Right ventricle myocardium superior (tissue), 1 donor: ENCODE measurements at regions not wholly inside any gene's neighbourhood (a gene's known extent, or its start where the extent isn't known, plus 50 kb on each side); places are given as distances from the start of the nearest gene placed in this dataset.

Experiments used
- ATAC-seq: fragments of 200-7000 bp; cut with Tn5 transposase; one replicate; pipeline ENCODE4 v1.9.1; 2020; ENCODE audit warnings: mild to moderate bottlenecking; ENCODE audit not compliant: poor library complexity
- DNase-seq: peaks from one replicate; pipeline ENCODE4 v3.0.0-alpha.2; 2020
- intact Hi-C: fragments of 100-400 bp; cut with DNase I; formaldehyde crosslinking; loops from one replicate; pipeline ENCODE4 v1.11.2; 2022
- donor health status: DM: no; HTN: yes; CAD: no; lungs with severe emphysema.

- ATAC-seq (no peak), DNase-seq (no peak)
- intact Hi-C loops: no loop called here
Measured at GRCh38 chr14:94717808-94718207, 52.1 kb downstream of the GSC start.

DNA sequence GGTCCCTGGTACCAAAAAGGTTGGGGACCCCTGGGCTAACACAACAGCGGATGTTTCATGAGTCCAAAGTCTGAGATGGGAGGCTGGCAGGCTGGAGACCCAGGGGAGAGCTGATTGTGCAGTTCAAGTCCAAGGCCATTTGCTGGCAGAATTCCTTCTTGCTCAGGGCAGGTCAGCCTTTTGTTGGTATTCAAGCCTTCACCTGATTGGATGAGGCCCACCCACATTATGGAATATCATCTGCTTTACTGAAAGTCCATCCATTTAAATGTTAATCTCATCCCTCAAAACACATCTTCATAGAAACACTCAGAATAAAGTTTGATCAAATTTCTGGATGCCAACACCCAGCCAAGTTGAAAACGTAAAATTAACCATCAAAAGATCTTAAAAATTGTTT lies 52.9 kb downstream of the GSC start:
- no peak for DNase-seq
- intact Hi-C loops: no loop called here
- no peak for ATAC-seq

- intact Hi-C loops: no loop called here
- ATAC-seq: no peak
- no peak for DNase-seq
Measured at GRCh38 chr14:94713115-94713514, 56.8 kb downstream of the GSC start.

DNA sequence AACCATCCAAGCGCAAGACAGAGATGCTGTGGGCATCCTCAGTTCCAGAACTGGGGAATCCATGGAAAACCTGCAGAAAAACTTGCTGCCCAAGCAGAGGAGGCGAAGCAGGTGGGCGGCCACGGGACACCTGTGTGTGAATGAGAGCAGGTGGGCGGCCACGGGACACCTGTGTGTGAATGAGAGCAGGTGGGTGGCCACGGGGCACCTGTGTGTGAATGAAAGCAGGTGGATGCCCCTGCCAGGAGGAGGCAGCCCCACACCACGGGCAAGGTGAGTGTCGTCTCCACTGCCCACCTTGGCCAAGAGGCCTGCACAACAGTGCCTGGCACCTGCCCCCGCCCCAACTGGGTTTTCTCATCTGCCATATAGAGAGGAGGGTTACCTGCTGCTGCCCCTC lies 59.2 kb downstream of the GSC start:
- intact Hi-C loops: no loop called here
- no peak for ATAC-seq
- DNase-seq: no peak

GRCh38 chr14:94707494-94707893 lies 62.4 kb downstream of the GSC start:
- ATAC-seq: no peak
- DNase-seq: no peak
- intact Hi-C loops: no loop called here

DNA sequence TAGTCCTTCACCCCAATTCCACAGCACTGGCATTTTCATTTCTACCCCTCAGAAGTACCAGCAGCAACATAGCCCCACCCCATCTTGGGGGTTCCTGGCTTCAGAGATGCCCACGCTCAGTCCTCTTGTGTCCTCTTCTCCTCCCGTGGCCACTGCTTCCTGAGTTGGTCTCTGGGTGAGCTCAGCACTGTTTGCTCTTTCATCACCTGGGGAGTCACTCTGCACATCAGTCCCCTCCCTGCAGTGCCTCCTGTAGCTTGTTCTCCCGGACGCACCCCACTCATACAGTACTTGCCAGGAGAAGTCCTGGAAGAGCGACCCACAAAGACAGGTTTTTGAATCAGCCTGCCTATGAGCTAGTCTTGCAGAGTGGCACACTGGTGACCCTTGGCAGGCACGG lies 63.8 kb downstream of the GSC start:
- intact Hi-C loops: no loop called here
- DNase-seq (no peak), ATAC-seq (no peak)

GRCh38 chr14:94702629-94703028 lies 67.3 kb downstream of the GSC start:
- DNase-seq: no peak
- intact Hi-C loops: no loop called here
- ATAC-seq: no peak

GRCh38 chr14:94701861-94702370 lies 68.0 kb downstream of the GSC start:
- DNase-seq (no peak), ATAC-seq (no peak)
- intact Hi-C loops: no loop called here

- no peak for DNase-seq
- no peak for ATAC-seq
- intact Hi-C loops: no loop called here
Measured at GRCh38 chr14:94700336-94700735, 69.6 kb downstream of the GSC start.

GRCh38 chr14:94699831-94700230 lies 70.1 kb downstream of the GSC start:
- ATAC-seq: no peak
- intact Hi-C loops: no loop called here
- no peak for DNase-seq

DNA sequence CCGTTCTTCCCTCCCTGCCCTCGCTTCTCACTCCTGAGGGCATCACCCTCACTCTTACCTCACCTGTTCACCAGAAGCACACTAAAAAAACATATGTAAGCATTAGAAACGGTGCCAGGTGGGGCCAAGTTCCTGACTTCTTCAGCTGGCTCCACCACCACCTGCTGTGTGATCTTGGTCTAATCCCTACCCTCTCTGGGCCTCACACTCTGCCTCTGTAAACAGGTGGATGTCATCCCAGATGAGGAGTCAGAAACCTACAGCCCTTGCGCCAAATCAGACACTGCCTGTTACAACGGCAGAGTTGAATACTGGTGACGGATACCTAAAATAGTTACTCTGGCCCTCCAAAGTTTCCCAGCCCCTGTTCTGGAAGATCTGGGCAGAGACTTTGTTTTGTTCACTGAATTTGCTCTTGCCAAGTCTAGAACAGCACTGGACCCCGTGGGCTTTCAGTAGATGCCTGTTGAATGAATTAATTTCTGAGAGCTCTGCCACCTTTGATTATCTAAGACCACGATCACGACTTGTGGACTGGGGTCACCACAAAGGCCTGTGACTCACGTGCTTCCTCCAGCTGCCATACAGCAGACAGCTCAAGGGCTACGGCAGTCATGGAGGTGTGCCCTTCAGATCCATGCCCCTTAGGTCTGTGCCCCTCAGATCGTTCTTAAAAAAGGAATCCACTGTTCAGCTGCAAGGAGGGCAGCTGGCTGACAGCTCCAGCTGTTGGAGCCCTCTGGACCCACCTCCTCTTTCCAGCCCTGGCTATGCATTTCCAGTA lies 71.9 kb downstream of the GSC start:
- ATAC-seq: no peak
- DNase-seq: no peak
- intact Hi-C loops: no loop called here

DNA sequence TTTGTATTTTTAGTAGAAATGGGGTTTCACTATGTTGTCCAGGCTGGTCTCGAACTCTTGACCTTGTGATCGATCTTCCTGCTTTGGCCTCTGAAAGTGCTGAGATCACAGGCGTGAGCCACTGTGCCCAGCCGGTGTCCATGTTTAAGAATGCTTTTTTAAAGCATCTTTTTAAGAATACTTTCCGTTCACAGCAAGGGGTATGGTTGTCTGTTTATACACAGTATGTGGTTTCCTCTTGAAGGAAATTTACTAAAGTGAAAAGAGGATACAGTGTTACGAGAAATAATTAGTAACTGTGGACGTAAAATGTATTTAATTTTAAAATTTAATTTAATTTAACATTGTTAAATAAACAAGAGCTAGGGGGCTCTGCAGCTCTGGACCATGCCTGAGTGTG lies 73.4 kb downstream of the GSC start:
- intact Hi-C loops: no loop called here
- DNase-seq: no peak
- ATAC-seq: no peak

DNA sequence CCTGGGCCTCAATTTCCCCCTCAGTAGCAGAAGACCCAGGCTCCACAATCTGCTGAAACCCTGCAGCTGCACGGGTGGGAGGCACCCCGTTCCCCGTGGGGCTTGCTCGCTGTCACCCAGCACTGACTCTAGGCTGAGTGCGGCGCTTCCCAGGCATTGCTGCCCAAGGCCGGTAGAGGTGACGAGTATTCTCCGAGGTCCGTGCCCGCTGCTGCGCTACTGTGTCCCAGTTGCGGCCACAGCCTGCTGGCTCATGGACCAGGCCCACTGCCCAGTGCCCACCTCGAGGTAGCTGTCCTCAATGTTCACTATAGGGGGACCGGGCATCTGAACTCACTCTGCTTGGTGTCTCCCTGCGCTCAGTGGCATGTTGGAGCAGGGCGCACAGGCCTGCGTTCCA lies 74.7 kb downstream of the GSC start:
- no peak for ATAC-seq
- DNase-seq: no peak
- intact Hi-C loops: no loop called here

DNA sequence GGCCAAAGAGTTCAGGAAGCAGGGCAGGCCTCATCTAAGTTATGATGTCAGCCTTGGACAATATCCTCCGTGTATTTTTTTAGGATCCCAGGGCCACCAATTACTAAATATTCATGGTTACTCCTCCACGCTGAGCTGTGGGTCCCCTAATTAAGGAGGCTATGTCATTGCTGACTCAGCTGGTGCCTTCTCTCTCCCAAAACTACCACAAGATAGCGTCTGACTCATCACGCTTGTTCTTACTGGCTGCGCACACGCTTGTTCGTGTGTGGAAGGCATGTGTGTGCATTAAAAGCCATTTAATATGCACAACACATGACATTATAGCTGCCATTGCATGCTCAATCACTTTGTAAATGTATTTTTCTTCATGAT lies 78.3 kb downstream of the GSC start:
- no peak for DNase-seq
- ATAC-seq: no peak
- intact Hi-C loops: no loop called here

DNA sequence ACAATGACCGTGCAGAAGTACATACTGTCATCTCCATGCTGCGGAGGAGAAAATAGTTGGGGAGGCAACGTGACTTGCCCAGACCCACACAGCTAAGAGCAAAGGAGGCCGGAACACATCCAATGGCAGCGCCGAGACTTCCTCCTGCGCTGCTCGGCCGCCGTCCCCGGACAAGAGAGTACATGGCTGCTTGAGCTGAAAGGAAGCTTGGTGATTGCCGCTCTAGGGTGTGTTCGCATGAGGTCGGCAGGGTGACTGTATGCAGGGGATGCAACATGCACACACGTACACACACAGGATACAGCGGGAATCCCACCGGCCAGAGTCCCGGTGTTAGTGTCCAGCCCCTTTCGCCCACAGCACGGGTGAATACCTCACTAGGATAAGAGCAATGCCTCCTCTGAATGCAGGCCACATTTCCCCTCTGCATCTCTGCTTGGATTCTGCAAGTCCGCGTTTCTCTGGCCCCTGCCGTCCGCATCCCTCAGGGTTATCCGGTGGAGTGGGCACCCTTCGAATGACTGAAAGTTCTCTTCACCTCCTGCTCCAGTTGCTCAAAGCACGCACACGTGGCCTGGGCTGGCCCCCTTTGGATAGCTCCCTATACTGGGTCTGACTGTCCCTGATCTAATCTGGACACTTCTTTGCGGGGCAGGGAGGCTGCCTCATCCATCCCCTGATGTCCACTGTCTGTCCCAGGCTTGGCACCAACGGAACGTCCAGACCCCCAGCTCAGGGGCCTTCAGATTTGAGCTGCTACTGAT lies 78.8 kb downstream of the GSC start:
- ATAC-seq (no peak), DNase-seq (no peak)
- intact Hi-C loops: no loop called here

- ATAC-seq (no peak), DNase-seq (no peak)
- intact Hi-C loops: no loop called here
Measured at GRCh38 chr14:94690486-94690885, 78.3 kb downstream of the SERPINA3 start.

DNA sequence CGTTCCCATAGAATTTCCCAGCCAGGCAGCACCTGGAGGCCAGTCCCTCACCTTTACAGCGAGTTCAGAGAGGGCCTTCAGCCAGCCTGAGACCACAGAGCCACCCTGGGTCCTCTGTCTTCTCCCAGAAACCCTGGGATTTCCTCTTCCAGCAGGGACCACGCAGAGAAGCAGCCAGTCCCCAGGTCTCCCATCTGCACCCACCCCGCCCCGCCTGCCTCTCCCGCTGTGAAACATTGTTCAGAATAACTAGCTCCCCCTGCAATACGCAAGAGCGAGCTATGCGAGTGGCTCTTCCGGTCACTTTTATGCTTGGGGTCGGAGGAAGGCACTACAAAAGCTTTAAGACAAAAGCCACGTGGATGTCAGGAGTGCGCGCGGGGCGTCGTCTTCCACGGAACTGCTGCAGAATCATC lies 77.8 kb downstream of the SERPINA3 start:
- intact Hi-C loops: loop anchor here (2.0 to 5.0 kb wide), 2 partner anchors 407 to 741 kb away; no protein-coding TSS in a partner anchor
- ATAC-seq (no peak), DNase-seq (no peak)

- intact Hi-C loops: loop anchor here (2.0 to 5.0 kb wide), 2 partner anchors 408 to 741 kb away; no protein-coding TSS in a partner anchor
- DNase-seq (peak; percentile 70), ATAC-seq (peak; percentile 97)
Measured at GRCh38 chr14:94689218-94689984, 77.2 kb downstream of the SERPINA3 start.

DNA sequence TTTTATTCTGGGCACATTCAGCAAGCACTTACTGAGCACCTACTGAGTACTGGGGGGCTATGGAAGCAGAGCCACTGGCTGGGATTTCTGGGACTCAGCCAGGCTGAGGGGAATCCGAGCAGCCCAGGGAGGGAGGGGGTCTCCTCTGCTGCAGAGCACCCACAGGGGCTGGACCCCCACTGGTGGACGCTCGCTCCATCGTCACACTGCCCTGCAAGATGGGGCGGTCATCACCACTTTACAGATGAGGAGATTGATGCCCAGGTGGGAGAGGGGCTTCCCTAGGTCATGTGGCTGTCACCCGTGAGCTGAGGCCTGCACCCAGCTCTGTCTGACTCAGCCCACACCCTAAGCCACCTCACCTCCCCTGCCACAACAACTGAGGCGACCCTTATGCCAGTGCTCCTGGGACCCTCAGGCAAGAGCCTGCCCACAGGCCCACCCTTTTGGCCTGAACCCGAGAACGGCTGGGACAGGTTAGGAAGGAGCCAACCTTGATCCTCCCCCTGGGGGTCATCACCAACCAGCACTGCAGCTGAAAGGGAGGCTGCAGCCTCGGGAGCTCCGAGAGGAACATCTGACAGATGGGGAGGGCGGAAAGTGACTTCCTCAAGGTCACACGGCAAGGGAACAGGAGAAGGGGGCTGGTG lies 74.4 kb downstream of the SERPINA3 start:
- intact Hi-C loops: loop anchor here (5.0 kb wide), 1 partner anchor 411 kb away; no protein-coding TSS in a partner anchor
- DNase-seq (no peak), ATAC-seq (no peak)
